ENCODE measurements at regions not wholly inside any gene's neighbourhood (a gene's known extent, or its start where the extent isn't known, plus 50 kb on each side); places are given as distances from the start of the nearest gene placed in this dataset.
"Not testable (repeated sequence)": the region's sequence is repeated elsewhere in the genome, so short reads cannot be mapped to it uniquely, and the experiment has no call there.

DNA sequence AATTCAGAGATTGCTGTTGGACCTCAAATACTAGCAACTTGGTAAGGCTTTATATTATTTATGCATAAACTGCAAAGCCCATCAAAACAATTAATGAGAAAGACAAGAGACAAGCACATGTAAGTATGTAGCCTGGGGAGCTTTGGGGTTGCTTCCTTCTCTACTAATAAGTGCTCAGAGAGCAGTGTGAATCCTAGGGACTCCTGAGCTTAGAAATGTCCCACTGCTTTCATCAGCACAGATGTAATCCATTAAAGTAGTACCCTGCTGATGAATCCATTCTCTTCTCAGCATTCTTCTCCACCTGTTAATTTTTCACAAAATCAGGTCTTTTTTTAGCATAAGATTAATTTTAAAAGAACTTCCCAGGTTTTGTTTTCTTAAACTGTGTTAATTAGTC lies 485.6 kb downstream of the PTH2R start:
- TF ChIP-seq, protein P1, sequence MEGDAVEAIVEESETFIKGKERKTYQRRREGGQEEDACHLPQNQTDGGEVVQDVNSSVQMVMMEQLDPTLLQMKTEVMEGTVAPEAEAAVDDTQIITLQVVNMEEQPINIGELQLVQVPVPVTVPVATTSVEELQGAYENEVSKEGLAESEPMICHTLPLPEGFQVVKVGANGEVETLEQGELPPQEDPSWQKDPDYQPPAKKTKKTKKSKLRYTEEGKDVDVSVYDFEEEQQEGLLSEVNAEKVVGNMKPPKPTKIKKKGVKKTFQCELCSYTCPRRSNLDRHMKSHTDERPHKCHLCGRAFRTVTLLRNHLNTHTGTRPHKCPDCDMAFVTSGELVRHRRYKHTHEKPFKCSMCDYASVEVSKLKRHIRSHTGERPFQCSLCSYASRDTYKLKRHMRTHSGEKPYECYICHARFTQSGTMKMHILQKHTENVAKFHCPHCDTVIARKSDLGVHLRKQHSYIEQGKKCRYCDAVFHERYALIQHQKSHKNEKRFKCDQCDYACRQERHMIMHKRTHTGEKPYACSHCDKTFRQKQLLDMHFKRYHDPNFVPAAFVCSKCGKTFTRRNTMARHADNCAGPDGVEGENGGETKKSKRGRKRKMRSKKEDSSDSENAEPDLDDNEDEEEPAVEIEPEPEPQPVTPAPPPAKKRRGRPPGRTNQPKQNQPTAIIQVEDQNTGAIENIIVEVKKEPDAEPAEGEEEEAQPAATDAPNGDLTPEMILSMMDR (conservative IDR thresholded peaks at IDR 0.05; ENCODE audit: low read depth): no peak
- DNase-seq (ENCODE audit: low spot score): no peak
- ChIA-PET POLR2A (ENCODE audit: low non-redundant PET) (no interaction called here), CTCF (no interaction called here)
- no peak overlapping the region for H3K27ac ChIP-seq

DNA sequence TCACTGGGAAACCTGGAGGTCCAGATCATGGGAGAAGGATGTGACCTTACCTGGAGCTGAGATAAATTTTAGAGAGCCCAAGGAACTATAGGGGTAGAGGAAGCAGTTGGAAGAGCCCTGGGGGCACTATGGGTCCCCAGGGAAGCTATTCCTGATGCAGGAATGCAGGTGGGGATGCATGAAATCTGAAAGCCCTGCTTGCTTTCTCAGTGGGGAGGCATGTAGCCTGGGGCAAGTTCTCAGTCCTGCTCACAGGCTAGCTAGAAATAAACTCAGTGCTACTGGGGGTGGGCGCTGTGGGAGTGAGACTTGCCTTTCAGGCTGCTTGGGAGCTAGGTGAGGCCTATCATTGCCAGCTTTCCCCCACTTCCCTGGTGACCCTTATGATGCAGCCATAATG lies 499.7 kb downstream of the PTH2R start:
- TF ChIP-seq, protein P1 (conservative IDR thresholded peaks at IDR 0.05; ENCODE audit: low read depth): no peak
- POLR2A ChIA-PET (ENCODE audit: low non-redundant PET): no interaction called here
- CTCF ChIA-PET: interaction anchor here (0.5 kb wide), 1 partner anchor 363 kb away, joined by 3 read pairs; no protein-coding TSS in a partner anchor
- no peak for DNase-seq (ENCODE audit: low spot score)
- no peak overlapping the region for H3K27ac ChIP-seq

DNA sequence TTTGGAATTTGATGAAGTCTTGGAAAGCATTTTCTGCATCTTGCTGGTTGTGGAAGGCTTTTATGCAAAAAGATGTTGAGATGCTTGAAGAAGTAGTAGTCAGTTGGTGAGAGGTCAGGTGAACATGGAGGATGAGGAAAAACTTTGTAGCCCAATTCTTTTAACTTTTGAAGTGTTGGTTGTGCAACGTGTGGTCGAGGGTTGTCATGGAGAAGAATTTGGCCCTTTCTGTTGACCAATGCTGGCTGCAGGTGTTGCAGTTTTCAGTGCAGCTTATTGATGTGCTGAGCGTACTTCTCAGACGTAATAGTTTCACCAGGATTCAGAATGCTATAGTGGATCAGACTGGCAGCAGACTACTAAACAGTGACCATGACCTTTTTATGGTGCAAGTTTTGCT lies 508.4 kb upstream of the MAP2 start:
- no peak for DNase-seq (ENCODE audit: low spot score)
- TF ChIP-seq, protein P1 (conservative IDR thresholded peaks at IDR 0.05; ENCODE audit: low read depth): no peak

DNA sequence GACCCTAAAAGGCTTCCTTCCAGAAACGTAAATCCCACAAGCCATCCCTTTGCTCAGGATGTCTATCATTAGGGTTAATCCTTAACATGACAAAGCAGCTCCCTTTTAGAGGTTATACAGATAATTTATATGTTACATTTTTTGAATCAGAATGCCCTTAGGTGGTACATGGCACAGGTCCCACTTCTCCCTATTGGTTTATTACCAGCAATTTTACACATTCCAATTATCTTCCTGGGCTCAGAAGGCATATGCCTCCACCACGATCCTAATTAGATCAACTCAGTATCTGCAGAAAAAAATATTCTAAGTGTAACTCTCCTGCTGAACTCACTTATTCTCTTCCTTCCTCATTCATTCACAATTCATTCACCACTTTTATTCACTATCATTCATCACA lies 507.0 kb upstream of the MAP2 start:
- ChIA-PET POLR2A (ENCODE audit: low non-redundant PET) (no interaction called here), CTCF (no interaction called here)
- no peak overlapping the region for H3K27ac ChIP-seq
- TF ChIP-seq, protein P1 (conservative IDR thresholded peaks at IDR 0.05; ENCODE audit: low read depth): no peak
- no peak for DNase-seq (ENCODE audit: low spot score)

More for the DNA sequence above, 508.4 kb upstream of the MAP2 start:
- ChIA-PET CTCF (no interaction called here), POLR2A (ENCODE audit: low non-redundant PET) (no interaction called here)
- no peak overlapping the region for H3K27ac ChIP-seq

DNA sequence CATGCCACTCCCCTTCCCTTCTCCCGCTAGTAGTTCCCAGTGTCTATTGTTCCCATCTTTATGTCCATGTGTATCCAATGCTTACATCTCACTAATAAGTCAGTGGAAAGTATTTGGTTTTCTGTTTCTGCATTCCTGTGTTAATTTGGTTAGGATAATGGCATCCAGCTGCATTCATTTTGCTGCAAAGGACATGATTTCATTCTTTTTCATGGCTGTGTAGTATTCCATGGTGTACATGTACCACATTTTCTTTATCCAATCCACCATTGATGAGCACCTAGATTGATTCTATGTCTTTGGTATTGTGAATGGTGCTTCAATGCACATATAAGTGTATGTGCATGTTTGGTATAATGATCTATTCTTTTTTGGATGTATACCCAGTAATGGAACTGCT lies 502.5 kb upstream of the MAP2 start:
- CTCF ChIA-PET; H3K27ac ChIP-seq; POLR2A ChIA-PET (ENCODE audit: low non-redundant PET); DNase-seq (ENCODE audit: low spot score): not testable (repeated sequence)

DNA sequence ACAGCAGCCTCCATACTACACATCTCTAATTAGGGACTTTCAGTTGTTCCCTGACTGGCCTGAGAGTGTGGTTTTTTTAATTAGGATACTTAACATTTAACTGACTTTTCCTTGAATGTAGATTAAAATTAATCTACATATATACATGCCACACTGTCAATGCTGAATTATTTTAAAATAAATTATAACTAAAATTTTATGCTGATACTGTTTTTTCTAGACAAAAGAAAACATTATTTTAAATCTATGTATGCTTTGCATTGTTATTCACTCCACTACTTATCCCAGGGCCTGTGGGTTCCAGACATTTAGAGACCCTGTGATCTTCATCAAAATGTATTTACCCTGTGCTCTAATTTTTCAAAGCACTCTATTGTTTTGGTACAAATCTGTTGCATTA lies 496.0 kb upstream of the MAP2 start:
- ChIA-PET POLR2A (ENCODE audit: low non-redundant PET) (no interaction called here), CTCF (no interaction called here)
- TF ChIP-seq, protein P1 (conservative IDR thresholded peaks at IDR 0.05; ENCODE audit: low read depth): no peak
- no peak overlapping the region for H3K27ac ChIP-seq
- no peak for DNase-seq (ENCODE audit: low spot score)

DNA sequence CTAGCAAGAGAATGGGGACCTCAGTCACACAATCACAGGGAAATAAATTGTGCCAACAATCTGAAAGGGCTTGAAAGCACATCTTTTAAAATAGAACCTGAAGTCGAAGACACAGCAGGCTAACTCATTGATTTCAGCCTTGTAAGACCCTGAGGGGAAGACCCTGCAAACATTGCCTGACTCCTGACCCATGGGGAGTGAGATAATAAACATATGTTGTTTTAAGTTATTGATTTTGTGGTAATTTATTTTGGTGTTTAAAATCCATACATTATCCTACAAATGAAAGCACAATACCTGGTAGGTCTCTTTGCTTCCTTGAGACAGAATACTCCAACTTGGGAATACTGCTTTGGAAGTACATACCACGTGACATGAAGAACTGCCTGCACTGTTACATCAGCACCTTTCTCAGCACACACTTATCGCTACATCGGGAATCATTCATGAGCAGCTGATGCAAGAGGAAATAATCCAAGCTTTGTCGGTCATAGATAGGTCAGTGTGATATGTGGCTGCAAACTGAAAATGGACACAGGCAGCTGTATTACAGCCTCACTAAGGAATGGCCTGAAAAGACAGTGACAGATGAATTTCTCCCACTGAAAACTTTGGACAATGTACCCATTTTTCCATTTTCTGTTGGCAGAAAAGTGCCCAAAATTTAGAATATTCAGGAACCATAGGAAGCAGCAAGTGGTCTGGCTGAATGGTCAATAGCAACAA lies 494.5 kb upstream of the MAP2 start:
- TF ChIP-seq, protein P1 (conservative IDR thresholded peaks at IDR 0.05; ENCODE audit: low read depth): no peak
- CTCF ChIA-PET: no interaction called here
- DNase-seq (ENCODE audit: low spot score): no peak
- H3K27ac ChIP-seq: no peak overlapping the region
- POLR2A ChIA-PET (ENCODE audit: low non-redundant PET): no interaction called here
